Neuronal stem cell (in vitro differentiated cells): ENCODE measurements at regions not wholly inside any gene's neighbourhood (a gene's known extent, or its start where the extent isn't known, plus 50 kb on each side); places are given as distances from the start of the nearest gene placed in this dataset.

ENCODE experiments used
- DNase-seq: peaks from one replicate; pipeline ENCODE4 v3.0.0-alpha.2; 2013; ENCODE audit warnings: low spot score
- H2AFZ ChIP-seq: one replicate; pipeline ENCODE4 v1.6.1; 2013; ENCODE audit warnings: mild to moderate bottlenecking, low read length, inconsistent platforms
- H2AK5ac ChIP-seq: 2 replicates; pipeline ENCODE4 v1.6.1; 2013; ENCODE audit warnings: low read depth, mild to moderate bottlenecking, inconsistent platforms, low read length, moderate library complexity, mixed read lengths
- H2BK120ac ChIP-seq: 2 replicates; pipeline ENCODE4 v1.6.1; 2013; ENCODE audit warnings: low read depth, mild to moderate bottlenecking, inconsistent platforms, low read length, moderate library complexity, mixed read lengths
- H2BK12ac ChIP-seq: one replicate; pipeline ENCODE4 v1.6.1; 2013; ENCODE audit warnings: low read length, inconsistent platforms
- H2BK15ac ChIP-seq: 2 replicates; pipeline ENCODE4 v1.6.1; 2013; ENCODE audit warnings: mild to moderate bottlenecking, low read length, inconsistent platforms, mixed read lengths
- H2BK5ac ChIP-seq: one replicate; pipeline ENCODE4 v1.6.1; 2013; ENCODE audit warnings: inconsistent platforms, mild to moderate bottlenecking, low read length, moderate library complexity
- H3K14ac ChIP-seq: one replicate; pipeline ENCODE4 v1.6.1; 2013; ENCODE audit warnings: low read length, inconsistent platforms
- H3K18ac ChIP-seq: 2 replicates; pipeline ENCODE4 v1.6.1; 2013; ENCODE audit warnings: low read length, inconsistent platforms
- H3K23ac ChIP-seq: 2 replicates; pipeline ENCODE4 v1.6.1; 2013; ENCODE audit warnings: low read depth, mild to moderate bottlenecking, mixed read lengths, low read length, inconsistent platforms; ENCODE audit not compliant: poor library complexity
- H3K27ac ChIP-seq: replicated peaks from 3 replicates; pipeline ENCODE4 v1.5.1; 2013; ENCODE audit warnings: low read length, inconsistent platforms
- H3K27me3 ChIP-seq, 3 experiments: 2 replicates each; pipeline ENCODE4 v1.6.1; 2013; ENCODE audit warnings: low read length in 3 of 3, mild to moderate bottlenecking in 2 of 3, inconsistent platforms in 1 of 3, low read depth in 1 of 3, mixed read lengths in 1 of 3, moderate library complexity in 1 of 3; ENCODE audit not compliant: control insufficient read depth in 3 of 3, insufficient read depth in 3 of 3
- H3K36me3 ChIP-seq, 2 donors: replicated peaks in 1 of 2; 2 replicates each; pipeline ENCODE4 v1.6.1; 2013; ENCODE audit warnings: low read length in 2 of 2; ENCODE audit not compliant: control insufficient read depth in 2 of 2, insufficient read depth in 2 of 2
- H3K4ac ChIP-seq: 2 replicates; pipeline ENCODE4 v1.6.1; 2013; ENCODE audit warnings: inconsistent platforms, mild to moderate bottlenecking, low read length, moderate library complexity
- H3K4me1 ChIP-seq, 2 donors: 1 replicate in 1 of 2; 2 replicates in 1 of 2; pipeline ENCODE4 v1.6.1; 2013; ENCODE audit warnings: low read length in 2 of 2, low read depth in 1 of 2; ENCODE audit not compliant: control insufficient read depth in 2 of 2, insufficient read depth in 1 of 2
- H3K4me2 ChIP-seq: one replicate; pipeline ENCODE4 v1.6.1; 2013; ENCODE audit warnings: mild to moderate bottlenecking, low read length, inconsistent platforms; ENCODE audit not compliant: insufficient read depth, poor library complexity, severe bottlenecking
- H3K4me3 ChIP-seq, 2 donors: 2 replicates each; pipeline ENCODE4 v1.5.1; 2013; ENCODE audit warnings: low read length in 2 of 2, mild to moderate bottlenecking in 2 of 2, inconsistent platforms in 1 of 2, moderate library complexity in 1 of 2
- H3K79me1 ChIP-seq: one replicate; pipeline ENCODE4 v1.6.1; 2013; ENCODE audit warnings: low read depth, mild to moderate bottlenecking, inconsistent platforms, low read length, moderate library complexity
- H3K9ac ChIP-seq: one replicate; pipeline ENCODE4 v1.6.1; 2013; ENCODE audit warnings: mild to moderate bottlenecking, low read depth, low read length, inconsistent platforms; ENCODE audit not compliant: poor library complexity
- H3K9me3 ChIP-seq, 2 donors: replicated peaks in 1 of 2; 2 replicates each; pipeline versions ENCODE3 to v1.6.1; 2013; ENCODE audit warnings: low read length in 2 of 2, mild to moderate bottlenecking in 2 of 2, inconsistent platforms in 1 of 2, low read depth in 1 of 2, mixed read lengths in 1 of 2, moderate library complexity in 1 of 2; ENCODE audit not compliant: control insufficient read depth in 2 of 2, insufficient read depth in 1 of 2
- H4K8ac ChIP-seq: one replicate; pipeline ENCODE4 v1.6.1; 2013; ENCODE audit warnings: low read depth, mild to moderate bottlenecking, inconsistent platforms, low read length, moderate library complexity
- H4K91ac ChIP-seq: one replicate; pipeline ENCODE4 v1.6.1; 2013; ENCODE audit warnings: low read length, low read depth, mild to moderate bottlenecking, inconsistent platforms; ENCODE audit not compliant: poor library complexity
- WGBS, 2 donors: extraction: QIAGEN DNeasy Blood & Tissue Kit; methylation state at CpG; one replicate each; pipeline ENCODE4 v1.1.7; 2013; ENCODE audit warnings: missing lambda C conversion rate in 2 of 2, mixed read lengths in 1 of 2; ENCODE audit not compliant: insufficient read length in 2 of 2, insufficient replicate concordance in 1 of 2; ENCODE audit errors: extremely low coverage in 2 of 2; 5-methylcytosine and 5-hydroxymethylcytosine counted together

DNA sequence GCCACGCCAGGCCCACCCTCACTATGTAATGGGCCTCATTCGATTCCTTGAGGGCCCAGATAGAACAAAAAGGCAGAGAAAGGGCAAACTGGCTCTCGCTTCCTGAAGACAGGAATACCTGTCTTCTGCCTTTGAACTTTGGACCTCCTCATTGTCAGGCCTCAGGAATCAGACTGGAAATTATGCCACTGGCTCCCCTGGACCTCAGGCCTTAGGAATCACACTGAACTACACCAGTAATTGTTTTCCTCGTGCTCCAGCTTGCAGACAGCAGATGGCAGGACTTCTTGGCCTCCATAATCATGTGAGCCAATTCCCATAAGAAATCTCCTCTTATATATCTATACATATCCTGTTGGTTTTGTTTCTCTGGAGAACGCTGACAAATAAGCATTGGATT, 258.6 kb upstream of the KCNG1 start:
- WGBS, 2 donors = no CpG with 5 or more reads among the region's 5 CpGs
- Histone ChIP-seq H2AK5ac (no peak overlapping the region), H4K8ac (no peak overlapping the region), H2BK15ac (no peak overlapping the region), H3K4me3 (no peak overlapping the region), H3K36me3 (no peaks in the 10 kb centered on the region), H4K91ac (no peak overlapping the region), H3K14ac (no peak overlapping the region), H3K4me1 (no peaks in the 10 kb centered on the region), H3K4me2 (no peak overlapping the region), H3K79me1 (no peaks in the 10 kb centered on the region), H2BK12ac (no peak overlapping the region), H2BK5ac (no peak overlapping the region), H3K27ac (no peak overlapping the region), H3K27me3 (peaks cover 0 to 3% (median 0%) of the 10 kb centered on the region in 3 experiments), H2AFZ (no peak overlapping the region), H3K4ac (no peak overlapping the region), H2BK120ac (no peak overlapping the region), H3K9me3 (no peaks in the 10 kb centered on the region), H3K23ac (no peak overlapping the region), H3K9ac (no peak overlapping the region), H3K18ac (no peak overlapping the region)
- DNase-seq = no peak

- H3K27me3 ChIP-seq = peaks cover 0 to 6% (median 0%) of the 10 kb centered on the region in 3 experiments
- no peak overlapping the region for H3K9ac ChIP-seq
- H3K14ac ChIP-seq = no peak overlapping the region
- no peak overlapping the region for H3K27ac ChIP-seq
- H3K4ac ChIP-seq = no peak overlapping the region
- H2BK12ac ChIP-seq = no peak overlapping the region
- H2BK5ac ChIP-seq = no peak overlapping the region
- H3K9me3 ChIP-seq = no peaks in the 10 kb centered on the region
- no peak overlapping the region for H3K18ac ChIP-seq
- H4K91ac ChIP-seq = no peak overlapping the region
- no peak overlapping the region for H2BK120ac ChIP-seq
- no peak overlapping the region for H3K4me3 ChIP-seq
- H4K8ac ChIP-seq = no peak overlapping the region
- no peaks in the 10 kb centered on the region for H3K36me3 ChIP-seq
- WGBS, 2 donors = no CpG with 5 or more reads among the region's 6 CpGs
- no peak overlapping the region for H2AK5ac ChIP-seq
- no peaks in the 10 kb centered on the region for H3K79me1 ChIP-seq
- no peaks in the 10 kb centered on the region for H3K4me1 ChIP-seq
- H2AFZ ChIP-seq = no peak overlapping the region
- H2BK15ac ChIP-seq = no peak overlapping the region
- no peak overlapping the region for H3K4me2 ChIP-seq
- H3K23ac ChIP-seq = no peak overlapping the region
- no peak for DNase-seq
Observed at GRCh38 chr20:51280047-51280446, 257.1 kb upstream of the KCNG1 start.

DNA sequence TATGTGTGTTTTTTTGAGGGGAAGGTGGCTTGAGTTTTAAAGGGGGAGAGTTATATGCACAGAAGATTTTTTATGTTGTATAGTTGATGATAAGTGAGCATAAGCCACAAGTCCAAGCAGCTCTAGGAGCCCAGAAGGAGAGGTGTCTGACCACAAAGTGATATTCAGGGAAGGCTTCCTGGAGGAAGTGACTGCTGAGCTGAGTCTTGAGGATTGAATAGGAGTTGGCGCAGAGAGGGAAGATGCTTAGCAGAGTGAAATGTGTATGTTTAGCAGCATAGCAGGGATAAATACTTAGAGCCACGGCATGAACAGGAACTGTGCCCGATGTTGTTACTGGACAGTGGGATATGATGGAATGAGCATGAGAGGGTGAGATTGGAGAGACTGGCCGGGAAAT, 255.1 kb upstream of the KCNG1 start:
- Histone ChIP-seq H2AK5ac (no peak overlapping the region), H3K79me1 (no peaks in the 10 kb centered on the region), H3K4me3 (no peak overlapping the region), H3K4me2 (no peak overlapping the region), H3K9ac (no peak overlapping the region), H3K4ac (no peak overlapping the region), H3K9me3 (no peaks in the 10 kb centered on the region), H3K23ac (no peak overlapping the region), H2BK12ac (no peak overlapping the region), H2BK120ac (no peak overlapping the region), H2BK15ac (no peak overlapping the region), H4K91ac (no peak overlapping the region), H3K14ac (no peak overlapping the region), H3K27ac (no peak overlapping the region), H3K4me1 (peaks cover 0 to 2% of the 10 kb centered on the region in 2 donors), H3K18ac (no peak overlapping the region), H3K36me3 (no peaks in the 10 kb centered on the region), H2BK5ac (no peak overlapping the region), H4K8ac (no peak overlapping the region), H2AFZ (no peak overlapping the region), H3K27me3 (peaks cover 0 to 10% (median 0%) of the 10 kb centered on the region in 3 experiments)
- WGBS, 2 donors = no CpG with 5 or more reads among the region's 4 CpGs
- DNase-seq = no peak

DNA sequence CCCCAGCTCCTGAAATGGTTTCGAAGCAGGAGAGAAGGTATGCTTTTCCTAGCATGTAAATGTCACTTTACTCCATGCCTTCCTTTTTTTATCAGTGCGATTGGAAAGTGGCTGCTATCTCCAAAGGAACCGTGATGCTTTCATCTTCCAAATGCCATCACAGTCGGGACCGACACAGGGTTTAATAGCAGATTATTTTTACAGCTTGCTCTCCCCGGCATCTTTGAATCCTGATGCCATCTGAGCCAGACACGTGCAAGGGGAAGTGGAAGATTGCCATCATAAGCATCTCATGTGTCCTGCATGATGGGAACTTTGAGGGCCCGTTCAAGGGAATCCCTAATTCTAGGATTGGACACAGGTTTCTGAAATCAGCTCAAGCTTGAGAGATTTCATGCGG, 253.4 kb upstream of the KCNG1 start:
- H3K27me3 ChIP-seq = peaks cover 0 to 10% (median 0%) of the 10 kb centered on the region in 3 experiments
- H3K27ac ChIP-seq = no peak overlapping the region
- H4K91ac ChIP-seq = no peak overlapping the region
- no peaks in the 10 kb centered on the region for H3K9me3 ChIP-seq
- no peak overlapping the region for H2BK12ac ChIP-seq
- no peak overlapping the region for H2BK5ac ChIP-seq
- no peak for DNase-seq
- H3K79me1 ChIP-seq = no peaks in the 10 kb centered on the region
- H3K4me3 ChIP-seq = no peak overlapping the region
- no peak overlapping the region for H3K4ac ChIP-seq
- H4K8ac ChIP-seq = no peak overlapping the region
- H2BK15ac ChIP-seq = no peak overlapping the region
- no peaks in the 10 kb centered on the region for H3K36me3 ChIP-seq
- no peak overlapping the region for H3K4me2 ChIP-seq
- no peak overlapping the region for H3K9ac ChIP-seq
- no peak overlapping the region for H2AFZ ChIP-seq
- no peak overlapping the region for H3K23ac ChIP-seq
- no peak overlapping the region for H2AK5ac ChIP-seq
- no peak overlapping the region for H3K14ac ChIP-seq
- peaks cover 0 to 2% of the 10 kb centered on the region in 2 donors for H3K4me1 ChIP-seq
- no peak overlapping the region for H3K18ac ChIP-seq
- WGBS, 2 donors = no CpG with 5 or more reads among the region's 9 CpGs
- H2BK120ac ChIP-seq = no peak overlapping the region
